ENCODE measurements at regions not wholly inside any gene's neighbourhood (a gene's known extent, or its start where the extent isn't known, plus 50 kb on each side); places are given as distances from the start of the nearest gene placed in this dataset.

DNA sequence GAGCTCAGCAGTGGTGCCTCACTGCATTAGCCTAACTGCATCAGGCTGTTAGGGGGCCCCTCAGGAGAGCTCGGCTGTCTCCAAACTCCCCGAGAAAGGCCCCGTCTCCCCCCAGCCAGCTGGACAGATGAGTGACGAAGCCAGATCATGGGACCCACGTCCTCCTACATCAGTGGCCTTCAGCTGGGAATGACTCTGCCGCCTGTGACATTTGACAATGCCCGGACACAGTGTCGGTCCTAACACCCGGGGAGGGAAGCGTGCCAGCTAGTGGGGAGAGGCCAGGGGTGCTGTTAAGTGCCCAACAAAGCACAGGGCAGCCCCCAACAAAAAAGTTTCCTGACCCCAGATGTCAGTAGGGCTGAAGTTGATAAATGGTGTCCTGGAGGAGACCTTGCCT is 375.2 kb upstream of the IRX2 start:
- TF ChIP-seq, protein P1, sequence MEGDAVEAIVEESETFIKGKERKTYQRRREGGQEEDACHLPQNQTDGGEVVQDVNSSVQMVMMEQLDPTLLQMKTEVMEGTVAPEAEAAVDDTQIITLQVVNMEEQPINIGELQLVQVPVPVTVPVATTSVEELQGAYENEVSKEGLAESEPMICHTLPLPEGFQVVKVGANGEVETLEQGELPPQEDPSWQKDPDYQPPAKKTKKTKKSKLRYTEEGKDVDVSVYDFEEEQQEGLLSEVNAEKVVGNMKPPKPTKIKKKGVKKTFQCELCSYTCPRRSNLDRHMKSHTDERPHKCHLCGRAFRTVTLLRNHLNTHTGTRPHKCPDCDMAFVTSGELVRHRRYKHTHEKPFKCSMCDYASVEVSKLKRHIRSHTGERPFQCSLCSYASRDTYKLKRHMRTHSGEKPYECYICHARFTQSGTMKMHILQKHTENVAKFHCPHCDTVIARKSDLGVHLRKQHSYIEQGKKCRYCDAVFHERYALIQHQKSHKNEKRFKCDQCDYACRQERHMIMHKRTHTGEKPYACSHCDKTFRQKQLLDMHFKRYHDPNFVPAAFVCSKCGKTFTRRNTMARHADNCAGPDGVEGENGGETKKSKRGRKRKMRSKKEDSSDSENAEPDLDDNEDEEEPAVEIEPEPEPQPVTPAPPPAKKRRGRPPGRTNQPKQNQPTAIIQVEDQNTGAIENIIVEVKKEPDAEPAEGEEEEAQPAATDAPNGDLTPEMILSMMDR (IDR thresholded peaks at IDR 0.05) = no peak
- TF ChIP-seq ZFX (IDR thresholded peaks at IDR 0.05; ENCODE audit: borderline replicate concordance) = no peak
